NCI-H69 (cell line): ENCODE measurements at regions not wholly inside any gene's neighbourhood (a gene's known extent, or its start where the extent isn't known, plus 50 kb on each side); places are given as distances from the start of the nearest gene placed in this dataset.
"Not testable (repeated sequence)": the region's sequence is repeated elsewhere in the genome, so short reads cannot be mapped to it uniquely, and the experiment has no call there.

Experiments used
- DNase-seq: peaks from one replicate; lab custom pipeline; 2025; lab: John Stamatoyannopoulos, UW

DNA sequence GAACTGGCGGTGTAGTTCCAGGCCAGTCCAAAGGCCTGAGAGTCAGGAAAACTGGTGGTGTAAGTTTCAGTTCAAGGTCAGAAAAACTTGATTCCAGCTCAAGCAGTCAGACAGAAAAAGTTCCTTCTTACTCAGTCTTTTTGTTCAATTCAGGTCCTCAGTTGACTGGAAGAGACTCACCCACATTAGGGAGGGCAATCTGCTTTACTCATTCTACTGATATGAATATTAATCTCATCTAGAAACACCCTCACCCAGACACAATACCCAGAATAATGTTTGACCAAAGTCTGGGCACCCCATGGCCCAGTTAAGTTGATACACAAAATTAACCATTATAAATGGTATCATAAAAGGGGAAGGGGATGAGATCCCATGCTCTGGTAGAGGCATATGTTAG, 50.1 kb upstream of the LTA4H start:
- DNase-seq = no peak

DNA sequence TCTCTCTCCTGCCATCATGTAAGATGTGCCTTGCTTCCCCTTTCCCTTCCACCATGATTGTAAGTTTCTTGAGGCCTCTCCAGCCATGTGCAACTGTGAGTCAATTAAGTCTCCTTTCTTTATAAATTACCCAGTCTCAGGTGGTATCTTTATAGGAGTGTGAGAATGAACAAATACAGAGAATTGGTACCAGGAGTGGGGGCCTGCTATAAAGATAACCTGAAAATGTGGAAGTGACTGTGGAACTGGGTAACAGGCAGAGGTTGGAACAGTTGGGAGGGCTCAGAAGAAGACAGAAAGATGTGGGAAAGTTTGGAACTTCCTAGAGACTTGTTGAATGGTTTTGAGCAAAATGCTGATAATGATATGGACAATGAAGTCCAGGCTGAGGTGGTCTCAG, 50.8 kb upstream of the LTA4H start:
- not testable (repeated sequence) for DNase-seq

DNA sequence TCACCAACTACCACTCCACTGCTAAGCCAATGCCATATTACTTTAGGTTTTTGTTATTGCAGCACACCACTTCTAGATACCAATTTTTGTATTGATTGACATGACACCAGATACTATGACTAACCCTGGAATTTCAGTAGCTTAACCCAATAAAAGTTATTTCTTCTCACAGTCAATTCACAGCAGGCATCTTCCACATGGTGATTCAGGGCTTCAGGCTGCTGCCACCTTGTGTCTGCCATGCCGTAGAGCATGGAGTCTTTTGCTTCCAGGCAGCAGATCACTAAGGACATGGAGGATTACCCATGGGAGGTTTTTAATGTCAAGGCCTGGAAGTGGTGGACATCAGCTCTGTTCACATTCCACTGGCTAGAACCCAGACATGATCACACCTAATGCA, 56.4 kb upstream of the LTA4H start:
- peak; percentile 44 for DNase-seq

DNA sequence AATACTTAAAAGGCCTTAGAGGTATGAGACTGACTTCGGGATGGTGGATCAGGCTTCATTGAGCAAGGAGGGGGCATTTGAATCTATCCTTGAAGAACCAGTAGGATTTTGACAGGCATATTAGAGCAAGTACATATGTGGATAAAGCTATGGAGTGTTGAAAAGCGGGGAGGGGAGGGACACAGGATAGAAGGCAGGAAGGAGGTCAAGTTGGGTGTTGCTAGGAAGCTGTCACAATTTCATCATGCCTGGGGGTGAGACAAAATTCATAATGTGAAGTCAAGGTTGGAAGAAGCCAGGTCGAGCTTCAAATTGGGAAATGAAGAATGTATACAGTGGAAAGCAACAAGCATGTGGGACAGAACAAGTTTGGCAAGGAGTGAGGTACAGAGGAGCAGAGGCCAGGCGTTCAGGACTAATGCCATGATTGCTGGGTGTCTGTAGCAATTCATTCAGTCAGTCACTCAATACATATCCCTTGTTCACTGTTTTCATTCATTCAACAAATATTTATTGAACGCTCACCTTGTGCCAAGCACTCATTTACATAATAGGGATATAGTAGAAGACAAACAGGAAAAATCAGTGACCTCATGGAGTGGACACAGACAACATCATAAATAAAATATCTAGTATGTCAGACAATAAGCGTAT, 58.3 kb upstream of the LTA4H start:
- peak; percentile 95 for DNase-seq

DNA sequence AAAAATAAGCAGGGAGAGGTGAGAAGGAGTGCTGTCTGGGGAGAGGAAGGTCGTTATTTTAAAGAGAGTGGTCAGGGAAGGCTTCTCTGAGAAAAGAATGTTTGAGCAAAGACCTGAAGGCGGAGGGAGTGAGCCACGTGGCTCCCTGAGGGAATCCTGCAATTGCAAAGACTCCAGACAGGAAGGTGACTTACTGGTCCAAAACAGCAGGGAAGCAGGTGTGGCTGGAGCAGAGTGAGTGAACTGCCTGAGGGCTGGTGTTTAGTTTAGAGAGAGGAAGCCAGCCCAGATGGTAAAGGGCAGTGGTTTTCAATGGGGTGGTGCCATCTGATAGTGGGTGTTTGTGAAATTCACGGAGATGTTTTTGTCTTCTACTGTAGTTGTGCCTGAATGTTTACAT, 58.8 kb upstream of the LTA4H start:
- peak; percentile 100 for DNase-seq

DNA sequence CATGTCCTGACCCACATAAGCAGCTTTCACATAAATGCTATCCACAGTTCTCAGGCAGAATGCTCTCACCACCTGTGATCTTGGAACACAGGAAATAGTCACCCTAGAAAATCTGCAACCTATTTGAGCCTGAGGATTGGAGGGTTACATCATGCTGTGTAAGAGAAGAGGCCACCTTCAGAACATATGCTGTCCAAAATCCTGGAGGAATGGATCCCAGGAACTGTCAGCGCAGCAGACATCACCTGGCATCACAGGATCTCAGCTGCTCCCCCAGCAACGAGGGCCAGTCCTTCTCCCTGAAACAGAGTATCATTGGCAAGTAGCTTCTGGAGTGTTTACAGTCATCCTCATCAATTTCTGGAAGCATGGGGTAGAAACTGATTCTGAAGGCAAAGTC, 63.2 kb upstream of the LTA4H start:
- DNase-seq = peak; percentile 42

DNA sequence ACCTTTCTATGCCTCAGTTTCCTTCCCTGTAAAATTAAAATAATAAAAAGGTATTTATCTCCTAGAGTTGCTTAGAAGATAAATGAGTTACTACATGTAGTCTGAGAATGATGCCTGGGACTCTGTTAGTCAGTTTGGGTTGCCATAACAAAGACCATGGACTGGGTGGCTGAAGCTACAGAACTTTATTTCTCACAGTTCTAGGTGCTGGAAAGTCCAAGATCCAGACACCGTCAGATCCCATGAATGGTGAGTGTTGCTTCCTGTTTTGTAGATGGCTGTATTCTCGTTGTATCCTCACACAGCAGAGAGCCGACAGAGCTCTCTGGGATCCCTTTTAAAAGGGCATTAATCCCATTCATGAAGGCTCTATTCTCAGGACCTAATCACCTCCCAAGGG, 64.0 kb upstream of the LTA4H start:
- DNase-seq = no peak

DNA sequence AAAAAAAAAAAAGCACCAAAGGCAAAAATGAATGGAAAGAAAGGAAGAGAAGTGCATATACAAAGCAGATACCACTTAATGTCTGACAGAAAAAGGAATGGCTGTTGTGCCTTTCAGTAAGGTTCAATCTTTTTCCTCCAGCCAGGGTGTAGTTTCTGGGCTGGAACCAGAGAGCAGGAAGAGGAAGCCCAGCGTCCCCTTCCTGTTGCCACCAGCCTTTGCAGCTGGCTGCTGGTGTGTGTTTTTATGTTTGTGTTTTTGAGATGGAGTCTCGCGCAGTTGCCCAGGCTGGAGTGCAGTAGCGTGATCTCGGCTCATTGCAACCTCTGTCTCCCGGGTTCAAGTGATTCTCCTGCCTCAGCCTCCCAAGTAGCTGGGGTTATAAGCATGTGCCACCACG, 64.6 kb upstream of the LTA4H start:
- DNase-seq = peak; percentile 20

DNA sequence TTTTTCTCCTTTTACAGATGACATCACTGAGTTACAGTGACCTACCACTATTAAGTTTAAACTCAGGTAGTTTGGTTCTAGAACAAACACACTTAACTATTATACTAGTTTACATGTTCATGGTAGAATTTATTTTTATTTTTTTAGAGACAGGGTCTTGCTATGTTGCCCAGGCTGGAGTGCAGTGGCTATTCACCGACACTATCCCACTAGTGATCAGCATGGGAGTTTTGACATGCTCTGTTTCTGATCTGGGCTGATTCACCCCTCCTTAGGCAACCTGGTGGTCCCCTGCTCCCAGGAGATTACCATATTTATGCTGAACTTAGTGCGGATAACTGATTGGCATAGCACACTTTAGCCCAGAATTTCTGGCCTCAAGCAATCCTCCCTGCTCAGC, 66.4 kb upstream of the LTA4H start:
- DNase-seq = no peak

DNA sequence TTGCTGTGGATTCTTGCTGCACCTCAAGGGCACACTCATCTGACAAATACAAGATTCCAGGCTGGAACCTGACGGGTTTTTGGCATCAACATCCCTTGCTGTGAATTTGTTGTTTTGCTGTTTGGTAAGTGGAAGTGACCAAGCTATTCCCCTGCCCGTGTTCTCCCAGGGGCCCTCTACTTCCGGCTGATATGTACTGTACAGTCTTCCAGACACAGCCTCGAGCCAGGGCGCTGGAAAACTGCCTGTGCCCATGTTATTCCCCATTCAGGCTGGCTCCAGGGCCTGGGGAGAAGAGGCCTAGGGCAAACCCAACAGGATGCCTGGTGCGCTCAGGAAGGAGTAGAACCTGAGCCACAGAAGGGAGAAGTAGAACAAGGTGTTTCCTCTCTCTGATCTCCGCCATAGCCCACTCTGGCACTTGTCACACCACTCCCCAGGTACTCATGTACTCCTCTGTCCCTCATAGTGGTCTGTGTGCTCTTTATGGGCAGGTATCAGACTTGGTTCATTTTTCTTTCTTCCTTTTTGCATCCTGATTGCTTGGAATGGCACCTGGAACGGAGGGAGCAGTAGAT, 67.8 kb upstream of the LTA4H start:
- no peak for DNase-seq

DNA sequence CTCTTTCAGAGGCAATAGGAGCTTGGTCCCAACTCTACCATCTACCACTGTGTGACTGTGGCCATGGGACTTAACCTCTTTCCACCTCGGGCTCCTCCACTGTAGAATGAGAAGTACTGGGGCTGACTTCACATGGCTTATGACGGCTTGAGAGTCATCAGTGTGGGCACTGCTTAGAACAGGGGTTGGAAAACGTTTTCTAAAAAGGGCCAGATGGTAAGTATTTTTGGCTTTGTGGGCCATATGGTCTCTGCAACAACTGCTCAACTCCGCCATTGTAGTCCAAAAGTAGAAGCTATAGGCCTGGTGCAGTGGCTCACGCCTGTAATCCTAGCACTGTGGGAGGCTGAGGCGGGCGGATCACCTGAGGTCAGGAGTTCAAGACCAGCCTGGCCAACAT, 69.2 kb upstream of the LTA4H start:
- peak; percentile 71 for DNase-seq

DNA sequence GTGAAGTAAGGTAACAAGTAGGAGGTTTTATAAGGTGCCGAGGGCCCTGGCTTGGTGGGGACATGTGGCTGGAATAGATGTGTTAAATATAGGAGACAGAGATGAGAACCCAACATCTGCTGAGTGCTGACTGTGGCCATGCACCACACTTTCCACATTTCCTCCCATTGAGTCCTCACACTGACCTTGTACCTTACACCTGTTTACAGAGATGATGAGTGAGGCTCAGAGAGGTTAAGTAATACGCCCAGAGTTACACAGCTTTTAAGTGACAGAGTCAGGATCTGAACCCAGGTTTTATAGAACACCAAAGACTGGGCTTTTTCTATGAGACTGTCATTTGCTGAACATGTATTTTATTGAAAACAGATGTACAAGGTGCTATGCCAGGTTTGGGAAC, 70.8 kb upstream of the LTA4H start:
- no peak for DNase-seq

DNA sequence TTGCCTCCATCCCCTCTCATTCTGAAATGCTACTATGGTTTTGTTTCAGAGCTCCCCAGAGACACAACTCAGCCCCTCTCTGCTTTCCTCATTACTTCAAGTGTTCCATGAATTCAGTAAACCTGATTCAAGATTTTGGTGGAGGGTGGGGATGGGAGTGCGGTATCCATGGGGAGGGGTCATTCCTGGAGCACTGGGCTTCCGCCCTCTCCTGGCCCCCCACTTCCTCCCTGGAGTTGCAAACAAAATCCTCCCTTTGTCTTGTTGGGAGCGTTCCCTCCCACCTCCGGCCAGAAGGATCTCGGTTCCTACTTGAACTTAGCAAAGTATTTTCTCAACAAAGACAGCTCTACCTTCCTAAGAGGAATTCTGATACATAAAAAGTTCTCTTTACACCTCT, 71.8 kb upstream of the LTA4H start:
- no peak for DNase-seq

DNA sequence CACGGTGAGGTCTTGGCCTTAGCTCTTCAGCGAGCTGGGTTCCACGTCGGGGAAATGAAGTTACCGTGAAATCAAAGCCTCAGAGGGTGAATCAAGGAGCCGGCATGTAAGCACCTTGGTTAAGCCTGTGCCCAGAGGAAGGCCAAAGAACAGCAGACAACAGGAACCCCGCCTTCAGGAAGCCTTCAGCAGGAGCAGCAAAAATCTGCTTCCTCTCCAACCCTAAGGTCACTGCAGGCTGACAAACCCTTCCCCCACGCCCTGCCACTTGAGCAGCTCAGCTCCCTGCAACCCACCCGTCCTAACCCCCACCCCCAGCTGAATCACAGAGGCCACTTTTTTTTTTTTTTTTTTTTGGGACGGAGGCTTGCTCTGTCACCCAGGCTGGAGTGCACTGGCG, 72.9 kb upstream of the LTA4H start:
- peak; percentile 15 for DNase-seq

DNA sequence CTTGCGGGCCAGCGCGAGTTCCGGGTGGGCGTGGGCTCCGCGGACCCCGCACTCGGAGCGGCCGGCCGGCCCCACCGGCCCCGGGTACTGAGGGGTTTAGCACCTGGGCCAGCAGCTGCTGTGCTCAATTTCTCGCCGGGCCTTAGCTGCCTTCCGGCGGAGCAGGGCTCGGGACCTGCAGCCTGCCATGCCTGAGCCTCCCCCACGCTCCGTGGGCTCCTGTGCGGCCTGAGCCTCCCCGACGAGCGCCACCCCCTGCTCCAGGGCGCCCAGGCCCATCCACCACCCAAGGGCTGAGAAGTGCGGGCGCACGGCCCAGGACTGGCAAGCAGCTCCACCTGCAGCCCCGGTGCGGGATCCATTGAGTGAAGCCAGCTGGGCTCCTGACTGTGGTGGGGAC, 73.6 kb upstream of the LTA4H start:
- DNase-seq = not testable (repeated sequence)

DNA sequence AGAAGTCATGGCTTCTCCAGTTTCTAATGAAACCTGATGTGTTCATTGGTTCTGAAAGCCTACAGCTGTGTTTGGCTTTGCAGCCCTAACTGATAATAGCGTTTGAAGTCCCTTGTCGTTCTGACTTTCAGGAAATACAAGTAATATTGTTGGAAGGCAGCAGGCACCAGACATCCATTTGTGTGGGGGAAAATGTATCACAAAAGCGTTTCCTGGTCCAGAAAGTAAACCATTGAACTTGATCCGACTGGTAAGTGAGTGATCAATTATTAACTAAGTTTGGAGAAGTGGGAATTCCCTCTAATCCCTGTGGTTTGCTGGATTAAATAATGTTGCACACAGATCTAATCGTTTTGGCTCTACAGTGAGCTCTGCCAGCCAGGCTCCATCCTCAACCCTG, 77.3 kb upstream of the LTA4H start:
- no peak for DNase-seq

DNA sequence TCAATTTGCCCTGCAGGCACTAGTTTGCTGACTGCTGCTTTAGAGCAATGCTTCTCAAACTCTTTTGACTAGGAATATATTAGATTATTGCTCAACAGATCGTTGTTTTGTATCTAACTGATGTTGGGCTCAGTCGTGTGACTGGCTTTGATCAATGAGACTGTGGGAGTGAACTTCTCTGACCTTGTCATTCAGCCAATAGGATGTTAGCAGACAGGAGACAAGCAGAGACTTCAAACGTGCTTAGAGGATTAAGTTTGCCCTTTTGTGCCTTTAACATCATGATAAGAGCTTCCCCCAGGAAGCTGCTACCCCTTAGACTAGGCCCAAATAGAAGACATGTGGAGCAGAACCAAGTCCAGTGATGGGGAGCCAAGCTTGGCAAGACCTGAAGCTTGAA, 76.7 kb upstream of the ELK3 start:
- DNase-seq = no peak

DNA sequence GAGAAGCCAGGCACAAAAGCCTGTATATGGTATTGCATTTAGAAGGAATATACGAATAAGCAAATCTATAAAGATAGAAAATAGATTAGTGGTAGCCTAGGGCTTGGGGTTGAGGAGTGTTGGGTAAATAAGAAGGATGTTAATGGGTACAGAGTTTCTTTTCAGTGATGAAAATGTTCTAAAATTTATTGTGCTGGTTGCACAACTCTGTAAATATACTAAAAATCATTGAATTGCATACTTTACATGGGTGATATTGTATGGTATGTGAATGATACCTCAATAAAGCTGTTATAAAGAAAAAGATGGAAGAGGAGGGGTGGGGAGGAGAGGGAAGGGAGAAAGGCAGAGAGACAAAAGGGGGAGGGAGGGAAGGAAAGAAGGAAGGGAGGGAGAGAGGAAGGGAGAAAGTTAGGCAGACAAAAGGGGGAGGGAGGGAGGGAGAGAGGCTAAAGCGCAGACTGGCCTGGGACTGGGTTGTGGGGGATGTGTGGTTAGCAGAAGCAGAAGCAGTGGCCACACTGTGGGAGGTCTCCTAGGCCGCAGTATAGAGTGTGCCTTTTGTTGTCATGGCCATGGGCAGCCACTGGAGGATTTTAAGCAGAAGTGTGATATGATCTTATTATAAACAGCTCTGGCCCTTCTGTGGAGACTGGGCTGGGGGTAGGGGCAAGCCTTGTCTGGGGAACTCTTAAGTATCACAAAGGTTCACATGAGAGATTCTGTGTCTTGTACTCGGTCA, 73.6 kb upstream of the ELK3 start:
- no peak for DNase-seq

DNA sequence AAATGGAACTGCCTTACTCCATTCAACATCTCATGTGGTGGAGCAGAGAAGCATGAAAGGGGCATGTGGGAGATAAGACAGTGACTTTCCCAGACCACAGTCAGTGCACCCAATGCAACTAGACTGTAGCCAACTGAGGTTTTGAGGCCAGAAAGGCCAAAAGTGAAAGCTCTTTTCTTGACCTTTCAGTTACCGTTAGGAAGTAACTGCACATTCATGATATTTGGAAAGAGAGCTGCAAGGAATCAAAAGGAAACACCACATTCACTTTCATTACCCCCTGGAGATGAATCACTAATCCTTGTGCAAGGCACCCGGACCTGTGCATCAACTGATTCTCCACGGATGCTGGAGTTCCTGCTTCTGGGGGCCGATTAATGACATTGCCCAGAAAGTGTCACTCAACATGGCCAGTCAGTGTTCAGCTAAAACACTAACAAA, 72.9 kb upstream of the ELK3 start:
- no peak for DNase-seq

DNA sequence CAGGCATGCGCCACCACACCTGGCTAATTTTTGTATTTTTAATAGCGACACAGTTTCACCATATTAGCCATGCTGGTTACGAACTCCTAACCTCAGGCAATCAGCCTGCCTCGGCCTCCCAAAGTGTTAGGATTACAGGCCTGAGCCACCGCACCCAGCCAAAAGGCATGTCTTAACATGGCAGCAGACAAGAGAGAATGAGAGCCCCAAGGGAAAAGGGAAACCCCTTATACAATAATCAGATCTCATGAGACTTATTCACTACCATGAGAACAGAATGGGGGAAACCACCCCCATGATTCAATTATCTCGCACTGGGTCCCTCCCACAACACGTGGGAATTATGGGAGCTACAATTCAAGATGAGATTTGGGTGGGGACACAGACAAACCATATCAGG, 65.9 kb upstream of the ELK3 start:
- DNase-seq = not testable (repeated sequence)

DNA sequence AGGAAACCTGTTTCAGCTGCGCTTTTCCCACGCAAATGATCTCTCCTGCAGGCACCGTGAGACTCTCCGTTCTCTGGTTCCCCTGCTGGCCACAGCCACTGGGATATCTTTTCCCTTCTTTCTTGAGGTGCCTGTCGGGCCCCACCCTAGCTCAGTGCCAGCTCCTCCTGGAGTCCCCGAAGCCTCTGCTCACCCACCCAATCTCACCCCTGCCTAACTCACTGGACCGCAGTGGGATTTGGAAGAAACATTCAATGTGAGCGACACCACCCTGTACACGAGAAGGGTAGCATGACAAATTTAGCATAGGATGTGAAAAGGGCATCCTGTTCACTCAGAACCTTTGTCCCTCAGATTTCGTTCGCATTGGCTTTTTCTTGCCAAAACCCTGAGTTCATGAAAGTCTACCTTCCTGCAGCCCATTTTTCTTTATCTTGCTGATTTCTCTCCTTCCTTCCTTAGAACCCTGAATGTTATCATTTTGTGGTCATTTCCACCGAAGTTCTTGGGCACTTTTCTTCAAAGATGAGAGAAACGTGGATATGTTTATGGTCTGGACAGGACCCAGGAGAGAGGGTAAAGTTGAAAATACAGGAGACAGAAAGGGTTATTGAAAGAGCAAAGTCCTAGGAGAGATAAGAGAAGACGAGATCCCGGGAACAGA, 63.6 kb upstream of the ELK3 start:
- DNase-seq = no peak

DNA sequence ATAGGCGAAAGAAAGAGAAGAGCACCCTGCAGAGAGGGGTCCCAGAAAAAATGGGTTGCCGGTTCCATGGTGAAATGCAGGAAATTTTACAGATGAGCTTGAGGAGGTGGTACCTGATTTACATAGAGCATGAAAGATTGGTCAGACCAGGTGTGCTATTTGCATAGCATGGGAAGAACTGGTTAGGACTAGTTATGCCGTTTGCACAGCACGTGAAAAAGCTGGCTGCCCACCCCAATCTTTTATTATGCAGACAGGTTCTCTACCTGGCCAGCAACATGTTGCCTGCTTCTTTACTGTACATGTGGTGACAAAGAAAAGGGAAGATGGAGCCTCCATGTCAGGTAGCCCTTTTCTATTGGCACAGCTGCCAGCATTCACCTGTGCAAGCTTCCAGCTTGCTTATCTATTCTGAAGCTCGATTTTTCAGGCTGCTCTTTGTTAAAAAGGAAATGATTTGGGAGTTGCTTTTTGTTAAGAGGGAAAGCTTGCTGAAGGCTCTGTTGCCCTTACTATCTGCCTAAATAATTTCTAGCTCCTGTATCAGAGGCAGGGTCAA, 62.9 kb upstream of the ELK3 start:
- DNase-seq = peak; percentile 46

DNA sequence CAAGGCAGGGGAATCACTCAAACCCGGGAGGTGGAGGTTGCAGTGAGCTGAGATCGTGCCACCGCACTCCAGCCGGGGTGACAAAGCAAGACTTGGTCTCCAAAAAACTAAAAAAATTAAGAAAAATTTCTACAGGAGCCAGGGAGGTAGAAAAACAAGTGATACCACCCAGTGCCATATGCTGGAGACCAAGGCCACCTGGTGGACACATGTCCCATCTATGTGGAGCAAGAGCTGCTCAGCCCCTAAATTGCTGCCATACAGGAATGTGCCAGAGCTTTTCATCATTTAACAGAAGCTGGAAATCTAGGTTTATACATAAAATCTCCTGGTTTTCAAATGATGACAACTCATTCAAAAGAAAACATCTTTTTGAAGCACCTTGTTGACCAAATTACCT, 61.4 kb upstream of the ELK3 start:
- peak; percentile 68 for DNase-seq
